ENCODE measurements at regions not wholly inside any gene's neighbourhood (a gene's known extent, or its start where the extent isn't known, plus 50 kb on each side); places are given as distances from the start of the nearest gene placed in this dataset.
"Not testable (repeated sequence)": the region's sequence is repeated elsewhere in the genome, so short reads cannot be mapped to it uniquely, and the experiment has no call there.

DNA sequence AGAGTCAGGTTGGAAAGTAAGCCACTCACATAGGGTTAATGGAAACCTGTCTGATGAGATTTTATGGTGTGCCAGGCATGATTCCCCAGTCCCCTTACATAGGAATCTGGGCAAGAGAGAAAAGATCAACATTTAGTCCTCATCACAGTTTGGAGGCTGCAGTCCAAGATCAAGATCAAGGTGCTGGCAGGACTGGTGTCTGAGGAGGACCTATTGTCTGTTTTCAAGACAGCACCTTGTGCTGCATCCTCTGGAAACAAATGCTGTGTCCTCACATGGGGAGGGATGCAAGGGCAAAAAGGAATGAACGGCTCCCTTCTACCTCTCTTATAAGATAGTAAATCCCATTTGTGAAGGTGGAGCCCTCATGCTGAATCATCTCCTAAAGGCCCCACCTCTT is 244.8 kb upstream of the GALNT17 start:
- CTCF ChIA-PET, result no interaction called here
- H3K4me1 Mint-ChIP-seq, result no peaks in the 10 kb centered on the region

GRCh38 chr7:70890147-70890969 is 241.6 kb upstream of the GALNT17 start:
- H3K27me3 Mint-ChIP-seq, result no peaks in the 10 kb centered on the region
- no peaks in the 10 kb centered on the region for H3K4me1 Mint-ChIP-seq
- ChIA-PET CTCF (interaction anchor here (0.8 kb wide), 1 partner anchor 9 kb away, joined by 3 read pairs; no protein-coding TSS in a partner anchor), POLR2A (no interaction called here)
- no peak overlapping the region for H3K27ac Mint-ChIP-seq
- H3K36me3 Mint-ChIP-seq (ENCODE audit: low read depth), result no peaks in the 10 kb centered on the region
- H3K9me3 Mint-ChIP-seq, result peaks cover 12% of the 10 kb centered on the region
- H3K4me3 Mint-ChIP-seq, result no peak overlapping the region
- DNase-seq, result no peak

More for the DNA sequence above, 244.8 kb upstream of the GALNT17 start:
- no peak overlapping the region for H3K4me3 Mint-ChIP-seq
- H3K36me3 Mint-ChIP-seq (ENCODE audit: low read depth), result no peaks in the 10 kb centered on the region
- no peaks in the 10 kb centered on the region for H3K27me3 Mint-ChIP-seq
- DNase-seq, result no peak
- no peak overlapping the region for H3K27ac Mint-ChIP-seq
- H3K9me3 Mint-ChIP-seq, result peaks cover 18% of the 10 kb centered on the region
- POLR2A ChIA-PET, result no interaction called here

DNA sequence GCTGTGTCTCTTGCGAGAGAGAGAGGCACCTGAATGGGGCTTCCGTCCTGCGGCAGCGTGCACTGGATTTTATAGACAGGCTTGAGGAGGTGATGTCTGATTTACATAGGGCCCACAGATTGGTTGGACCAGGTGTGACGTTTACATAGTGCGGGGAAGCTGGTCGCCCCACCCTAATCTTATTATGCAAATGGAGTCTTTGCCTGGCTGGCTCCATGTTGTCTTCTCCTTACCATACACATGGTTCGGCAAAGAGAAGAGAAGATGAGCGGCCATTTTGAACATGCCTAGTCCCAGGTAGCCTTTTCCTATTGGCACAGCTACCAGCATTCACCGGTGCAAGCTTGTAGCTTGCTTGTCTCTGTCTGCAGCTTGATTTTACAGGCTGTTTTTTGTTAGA is 238.5 kb upstream of the GALNT17 start:
- Mint-ChIP-seq H3K9me3 (peaks cover 10% of the 10 kb centered on the region), H3K27ac (no peak overlapping the region), H3K4me1 (no peaks in the 10 kb centered on the region), H3K36me3 (ENCODE audit: low read depth) (no peaks in the 10 kb centered on the region), H3K4me3 (no peak overlapping the region), H3K27me3 (no peaks in the 10 kb centered on the region)
- ChIA-PET CTCF (no interaction called here), POLR2A (no interaction called here)
- DNase-seq, result no peak

DNA sequence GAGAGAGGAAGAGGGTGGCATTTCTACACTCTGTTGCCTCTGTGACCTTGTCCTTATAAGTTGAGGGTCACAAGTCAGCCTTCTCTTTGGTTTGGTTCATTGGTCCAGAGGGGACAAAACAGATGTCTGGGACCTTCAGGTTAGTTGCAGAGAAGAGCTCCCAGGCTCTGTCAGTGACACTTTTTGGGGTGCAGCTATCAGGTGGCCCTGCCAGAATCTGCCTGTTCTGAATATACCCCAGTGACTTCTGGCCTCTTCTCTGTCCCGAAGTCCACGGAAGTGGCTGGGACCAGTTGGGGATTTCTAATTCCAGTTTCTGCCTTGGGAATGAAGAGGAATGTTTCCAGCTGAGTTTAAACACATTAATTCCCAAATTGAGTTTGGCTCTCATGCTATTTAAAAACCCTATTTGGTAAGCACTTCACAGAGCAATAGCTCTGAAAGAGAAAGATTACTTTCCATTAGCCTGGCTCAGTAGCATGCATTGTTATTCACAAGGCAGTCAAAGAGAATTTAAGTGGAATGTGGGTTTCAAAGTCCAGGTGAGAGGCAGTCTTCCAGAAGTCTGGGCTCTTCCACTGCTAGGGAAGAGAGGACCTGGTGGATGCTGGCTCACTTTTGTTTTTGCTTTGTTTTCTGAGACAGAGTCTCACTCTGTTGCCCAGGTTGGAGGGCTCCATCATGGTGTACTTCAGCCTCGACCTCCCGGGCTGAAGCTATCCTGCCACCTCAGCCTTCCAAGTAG is 237.8 kb upstream of the GALNT17 start:
- H3K9me3 Mint-ChIP-seq, result peaks cover 10% of the 10 kb centered on the region
- ChIA-PET CTCF (interaction anchor here (1.2 kb wide), 1 partner anchor 10 kb away, joined by 4 read pairs; no protein-coding TSS in a partner anchor), POLR2A (no interaction called here)
- no peaks in the 10 kb centered on the region for H3K4me1 Mint-ChIP-seq
- no peaks in the 10 kb centered on the region for H3K27me3 Mint-ChIP-seq
- no peaks in the 10 kb centered on the region for H3K36me3 Mint-ChIP-seq (ENCODE audit: low read depth)
- DNase-seq, result no peak
- H3K27ac Mint-ChIP-seq, result no peak overlapping the region
- no peak overlapping the region for H3K4me3 Mint-ChIP-seq

- Mint-ChIP-seq H3K27ac (no peak overlapping the region), H3K27me3 (no peaks in the 10 kb centered on the region), H3K9me3 (peaks cover 5% of the 10 kb centered on the region), H3K4me3 (no peak overlapping the region), H3K4me1 (no peaks in the 10 kb centered on the region), H3K36me3 (ENCODE audit: low read depth) (no peaks in the 10 kb centered on the region)
- no peak for DNase-seq
- ChIA-PET POLR2A (no interaction called here), CTCF (interaction anchor here (1.2 kb wide), 1 partner anchor 9 kb away, joined by 4 read pairs; no protein-coding TSS in a partner anchor)
Observed at GRCh38 chr7:70894799-70895198, 237.1 kb upstream of the GALNT17 start.

DNA sequence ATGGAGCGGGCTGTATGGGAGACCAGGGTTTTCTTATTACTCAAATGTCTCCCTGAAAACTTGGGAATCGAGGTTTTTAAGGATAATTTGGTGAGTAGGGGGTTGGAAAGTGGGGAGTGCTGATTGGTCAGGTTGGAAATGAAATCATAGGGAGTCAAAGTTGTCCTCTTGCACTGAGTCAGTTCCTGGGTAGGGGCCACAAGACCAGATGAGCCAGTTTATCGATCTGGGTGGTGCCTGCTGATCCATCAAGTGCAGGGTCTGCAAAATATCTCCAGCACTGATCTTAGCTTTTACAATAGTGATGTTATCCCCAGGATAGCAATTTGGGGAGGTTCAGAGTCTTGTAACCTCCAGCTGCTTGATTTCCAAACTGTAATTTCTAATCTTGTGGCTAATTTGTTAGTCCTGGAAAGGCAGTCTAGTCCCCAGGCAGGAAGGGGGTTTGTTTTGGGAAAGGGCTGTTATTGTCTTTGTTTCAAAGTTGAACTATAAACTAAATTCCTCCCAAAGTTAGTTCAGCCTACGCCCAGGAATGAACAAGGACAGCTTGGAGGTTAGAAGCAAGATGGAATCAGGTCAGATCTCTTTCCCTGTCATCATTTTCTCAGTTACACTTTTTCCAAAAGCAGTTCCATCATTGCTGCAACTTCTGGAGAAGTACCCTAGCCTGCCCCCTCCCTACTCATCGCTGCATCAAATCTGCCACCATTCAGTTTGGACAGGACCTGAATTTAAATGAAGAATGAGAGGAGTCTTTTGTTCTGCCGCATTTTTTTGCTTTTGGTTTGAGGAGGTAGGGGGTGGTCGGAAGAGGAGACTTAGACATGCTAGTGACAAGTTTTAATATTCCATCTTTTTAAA is 236.4 kb upstream of the GALNT17 start:
- H3K4me3 Mint-ChIP-seq; H3K36me3 Mint-ChIP-seq (ENCODE audit: low read depth); H3K9me3 Mint-ChIP-seq; H3K4me1 Mint-ChIP-seq; H3K27me3 Mint-ChIP-seq; H3K27ac Mint-ChIP-seq; POLR2A ChIA-PET; DNase-seq: not testable (repeated sequence)
- CTCF ChIA-PET, result interaction anchor here (0.6 to 1.2 kb wide), 2 partner anchors 8 to 148 kb away, joined by 4 to 5 read pairs; no protein-coding TSS in a partner anchor

DNA sequence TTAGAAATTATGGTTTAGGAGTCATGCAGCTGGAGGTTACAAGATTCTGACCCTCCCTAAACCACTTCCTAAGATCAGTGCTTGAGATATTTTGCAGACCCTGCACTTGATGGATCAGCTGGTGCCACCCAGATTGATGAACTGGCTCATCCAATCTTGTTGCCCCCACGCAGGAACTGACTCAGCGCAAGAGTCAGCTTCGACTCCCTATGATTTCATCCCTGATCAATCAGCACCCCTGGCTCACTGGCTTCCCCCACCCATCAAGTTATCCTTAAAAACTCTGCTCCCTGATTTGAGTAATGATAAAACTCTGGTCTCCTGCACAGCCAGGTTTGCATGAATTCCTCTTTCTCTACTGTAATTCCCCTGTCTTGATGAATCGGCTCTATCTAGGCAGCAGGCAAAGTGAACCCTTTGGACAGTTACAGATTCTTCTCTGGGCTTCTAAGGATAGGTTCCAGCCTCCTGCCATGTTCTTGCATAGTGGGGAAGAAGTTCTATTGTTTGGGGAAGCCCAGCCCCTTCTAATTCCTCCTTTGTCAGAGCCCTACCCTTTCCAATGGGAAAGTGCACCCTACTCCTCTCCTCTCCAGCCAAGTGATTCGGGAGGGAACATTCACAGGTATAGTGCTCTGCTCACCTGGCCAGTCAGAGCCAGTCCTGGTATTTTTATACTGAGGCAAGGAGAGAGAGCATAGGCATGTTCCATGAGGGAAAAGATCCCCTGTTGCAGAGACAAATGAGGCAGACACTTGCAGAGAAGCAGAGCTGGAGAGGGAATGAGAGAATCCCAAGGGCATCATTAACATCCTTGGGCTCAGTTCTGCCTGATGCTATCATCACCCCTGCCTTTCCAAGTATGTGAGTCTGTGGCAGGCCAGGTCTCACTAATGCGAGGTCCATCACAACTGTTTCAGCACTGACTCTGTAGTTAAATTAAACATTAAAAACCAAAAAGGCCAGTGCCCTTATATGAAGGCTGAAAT is 224.4 kb upstream of the GALNT17 start:
- no peaks in the 10 kb centered on the region for H3K27me3 Mint-ChIP-seq

GRCh38 chr7:70913924-70914323 is 218.0 kb upstream of the GALNT17 start:
- POLR2A ChIA-PET, result no interaction called here
- CTCF ChIA-PET, result no interaction called here
- no peak overlapping the region for H3K27ac Mint-ChIP-seq
- no peak for DNase-seq
- no peak overlapping the region for H3K4me3 Mint-ChIP-seq
- H3K36me3 Mint-ChIP-seq (ENCODE audit: low read depth), result no peaks in the 10 kb centered on the region
- peaks cover 4% of the 10 kb centered on the region for H3K9me3 Mint-ChIP-seq
- no peaks in the 10 kb centered on the region for H3K27me3 Mint-ChIP-seq
- H3K4me1 Mint-ChIP-seq, result no peaks in the 10 kb centered on the region

More for the DNA sequence above, 224.4 kb upstream of the GALNT17 start:
- no peak for DNase-seq
- peaks cover 16% of the 10 kb centered on the region for H3K9me3 Mint-ChIP-seq
- ChIA-PET POLR2A (no interaction called here), CTCF (no interaction called here)
- no peaks in the 10 kb centered on the region for H3K36me3 Mint-ChIP-seq (ENCODE audit: low read depth)
- no peak overlapping the region for H3K4me3 Mint-ChIP-seq
- no peak overlapping the region for H3K27ac Mint-ChIP-seq
- no peaks in the 10 kb centered on the region for H3K4me1 Mint-ChIP-seq

DNA sequence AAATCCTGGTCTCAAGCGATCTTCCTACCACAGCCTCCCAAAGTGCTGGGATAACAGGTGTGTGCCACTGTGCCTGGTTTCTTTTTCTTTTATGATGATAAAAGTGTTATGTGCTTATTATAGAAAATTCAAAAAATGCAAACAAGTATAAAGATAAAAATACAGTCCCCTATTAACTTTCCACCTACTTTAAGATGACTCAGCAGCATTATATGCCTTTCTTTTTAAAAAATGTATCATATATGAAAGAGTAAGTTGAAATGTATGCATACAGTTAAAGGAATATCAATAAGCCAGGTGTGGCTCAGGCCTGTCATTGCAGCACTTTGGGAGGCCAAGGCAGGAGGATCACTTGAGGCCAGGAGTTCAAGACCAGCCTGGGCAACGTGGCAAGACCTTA is 216.9 kb upstream of the GALNT17 start:
- no peak overlapping the region for H3K27ac Mint-ChIP-seq
- POLR2A ChIA-PET, result no interaction called here
- peaks cover 4% of the 10 kb centered on the region for H3K9me3 Mint-ChIP-seq
- no peaks in the 10 kb centered on the region for H3K27me3 Mint-ChIP-seq
- no peak for DNase-seq
- H3K36me3 Mint-ChIP-seq (ENCODE audit: low read depth), result no peaks in the 10 kb centered on the region
- no peaks in the 10 kb centered on the region for H3K4me1 Mint-ChIP-seq
- no peak overlapping the region for H3K4me3 Mint-ChIP-seq
- CTCF ChIA-PET, result no interaction called here

- Mint-ChIP-seq H3K36me3 (ENCODE audit: low read depth) (no peaks in the 10 kb centered on the region), H3K4me3 (no peak overlapping the region), H3K9me3 (no peaks in the 10 kb centered on the region), H3K27me3 (no peaks in the 10 kb centered on the region), H3K27ac (no peak overlapping the region), H3K4me1 (no peaks in the 10 kb centered on the region)
- no peak for DNase-seq
- ChIA-PET CTCF (interaction anchor here (0.6 to 1.2 kb wide), 2 partner anchors 44 to 1246 kb away, joined by 4 to 7 read pairs; no protein-coding TSS in a partner anchor), POLR2A (no interaction called here)
Observed at GRCh38 chr7:70919481-70920073, 212.4 kb upstream of the GALNT17 start.

DNA sequence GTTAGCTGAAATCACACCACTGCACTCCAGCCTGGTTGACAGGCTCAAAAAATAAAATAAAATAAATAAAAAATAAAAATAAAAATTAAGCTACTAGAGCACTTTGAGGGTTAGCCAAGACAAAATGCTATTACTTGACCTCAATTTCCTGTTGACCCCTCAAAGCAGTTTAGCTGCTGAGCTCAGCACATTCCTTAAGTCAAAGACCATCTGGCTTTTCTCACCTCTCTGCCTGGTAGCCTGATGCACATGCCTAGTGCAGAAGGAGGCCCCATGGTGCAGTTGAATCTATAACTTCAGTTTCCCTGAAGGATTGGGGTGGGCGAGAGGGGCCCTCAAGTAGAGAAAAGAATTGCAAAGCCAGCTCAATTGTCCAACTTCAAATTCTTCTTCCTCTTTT is 211.1 kb upstream of the GALNT17 start:
- ChIA-PET POLR2A (no interaction called here), CTCF (interaction anchor here (1.0 to 1.2 kb wide), 2 partner anchors 19 to 45 kb away, joined by 3 to 7 read pairs; no protein-coding TSS in a partner anchor)
- no peaks in the 10 kb centered on the region for H3K36me3 Mint-ChIP-seq (ENCODE audit: low read depth)
- H3K4me3 Mint-ChIP-seq, result no peak overlapping the region
- no peaks in the 10 kb centered on the region for H3K4me1 Mint-ChIP-seq
- DNase-seq, result no peak
- no peaks in the 10 kb centered on the region for H3K9me3 Mint-ChIP-seq
- H3K27ac Mint-ChIP-seq, result no peak overlapping the region
- no peaks in the 10 kb centered on the region for H3K27me3 Mint-ChIP-seq
